RWPE2 (cell line): ENCODE measurements at regions not wholly inside any gene's neighbourhood (a gene's known extent, or its start where the extent isn't known, plus 50 kb on each side); places are given as distances from the start of the nearest gene placed in this dataset.

Experiments used
- ATAC-seq: fragments of 200-7000 bp; cut with Tn5 transposase; 3 replicates; pipeline ENCODE4 v1.9.1; 2021; ENCODE audit warnings: low read depth
- DNase-seq: peaks from one replicate; pipeline ENCODE4 v3.0.0-alpha.2; 2020; ENCODE audit warnings: low spot score
- H3K27ac ChIP-seq: fragments of 450-650 bp; 2 replicates; pipeline ENCODE4 v1.5.1; 2017; ENCODE audit warnings: mild to moderate bottlenecking; ENCODE audit not compliant: poor library complexity, severe bottlenecking
- H3K27me3 ChIP-seq: fragments of 250-450 bp; sonication (Bioruptor Pico); 2 replicates; pipeline ENCODE4 v1.5.1; 2021; ENCODE audit warnings: mild to moderate bottlenecking, moderate library complexity; ENCODE audit not compliant: insufficient read depth, poor library complexity, severe bottlenecking
- H3K36me3 ChIP-seq: fragments of 250-450 bp; sonication (Bioruptor Pico); 2 replicates; pipeline ENCODE4 v1.5.1; 2020; ENCODE audit warnings: low read depth, mild to moderate bottlenecking, moderate library complexity
- H3K4me1 ChIP-seq: fragments of 250-450 bp; sonication (Bioruptor Pico); 2 replicates; pipeline ENCODE4 v1.5.1; 2021; ENCODE audit warnings: mild to moderate bottlenecking, moderate library complexity; ENCODE audit not compliant: insufficient read depth, poor library complexity, severe bottlenecking
- H3K4me3 ChIP-seq: fragments of 250-450 bp; sonication (Bioruptor Pico); 2 replicates; pipeline ENCODE4 v1.5.1; 2021; ENCODE audit warnings: mild to moderate bottlenecking, moderate library complexity; ENCODE audit not compliant: severe bottlenecking
- H3K9me3 ChIP-seq: fragments of 250-450 bp; sonication (Bioruptor Pico); 2 replicates; pipeline ENCODE4 v1.5.1; 2021; ENCODE audit warnings: mild to moderate bottlenecking, moderate library complexity; ENCODE audit not compliant: severe bottlenecking
- CTCF ChIP-seq: fragments of 450-650 bp; IDR thresholded peaks from one replicate; pipeline ENCODE4 v1.5.1; 2017; ENCODE audit warnings: mild to moderate bottlenecking, moderate library complexity; ENCODE audit not compliant: poor library complexity, severe bottlenecking

- Histone ChIP-seq H3K36me3 (no peaks in the 10 kb centered on the region), H3K9me3 (no peaks in the 10 kb centered on the region), H3K27me3 (no peaks in the 10 kb centered on the region), H3K4me3 (no peak overlapping the region), H3K4me1 (peaks cover 65% of the 10 kb centered on the region), H3K27ac (peak overlapping the region; percentile 100)
- no peak for TF ChIP-seq CTCF
- ATAC-seq (no peak), DNase-seq (no peak)
These were observed 144.9 kb upstream of the TPM1 start for GRCh38 chr15:62897634-62898033.

GRCh38 chr15:62899090-62899493 is 143.5 kb upstream of the TPM1 start:
- Histone ChIP-seq H3K9me3 (no peaks in the 10 kb centered on the region), H3K27ac (peak overlapping the region; percentile 100), H3K27me3 (no peaks in the 10 kb centered on the region), H3K36me3 (no peaks in the 10 kb centered on the region), H3K4me1 (peaks cover 61% of the 10 kb centered on the region), H3K4me3 (no peak overlapping the region)
- peak; percentile 11 for TF ChIP-seq CTCF
- DNase-seq (no peak), ATAC-seq (no peak)

GRCh38 chr15:62900071-62900802 is 142.3 kb upstream of the TPM1 start:
- Histone ChIP-seq H3K4me3 (no peak overlapping the region), H3K27ac (peak overlapping the region; percentile 100), H3K27me3 (no peaks in the 10 kb centered on the region), H3K4me1 (peaks cover 49% of the 10 kb centered on the region), H3K9me3 (no peaks in the 10 kb centered on the region), H3K36me3 (no peaks in the 10 kb centered on the region)
- ATAC-seq, result peak; percentile 17; the same call in 2 of the 3 replicates
- TF ChIP-seq CTCF, result no peak
- no peak for DNase-seq

- no peak for TF ChIP-seq CTCF
- Histone ChIP-seq H3K4me3 (no peak overlapping the region), H3K4me1 (peaks cover 41% of the 10 kb centered on the region), H3K9me3 (no peaks in the 10 kb centered on the region), H3K27ac (peak overlapping the region; percentile 100), H3K36me3 (no peaks in the 10 kb centered on the region), H3K27me3 (no peaks in the 10 kb centered on the region)
- DNase-seq, result no peak
- no peak for ATAC-seq
These were observed 141.5 kb upstream of the TPM1 start for GRCh38 chr15:62901087-62901486.

GRCh38 chr15:62901909-62902546 is 140.5 kb upstream of the TPM1 start:
- H3K36me3 ChIP-seq, result no peaks in the 10 kb centered on the region
- H3K9me3 ChIP-seq, result no peaks in the 10 kb centered on the region
- no peak overlapping the region for H3K4me3 ChIP-seq
- H3K27ac ChIP-seq, result no peak overlapping the region
- ATAC-seq (no peak), DNase-seq (no peak)
- H3K4me1 ChIP-seq, result peaks cover 33% of the 10 kb centered on the region
- TF ChIP-seq CTCF, result no peak
- H3K27me3 ChIP-seq, result no peaks in the 10 kb centered on the region
